Adipocyte (in vitro differentiated cells): ENCODE measurements at regions not wholly inside any gene's neighbourhood (a gene's known extent, or its start where the extent isn't known, plus 50 kb on each side); places are given as distances from the start of the nearest gene placed in this dataset.
A peak's percentile ranks its signal among the peaks of the same experiment; 100 is the strongest.

ENCODE experiments used
- DNase-seq: peaks from one replicate; pipeline ENCODE4 v3.0.0-alpha.2; 2015; ENCODE audit warnings: low read depth
- H3K27me3 ChIP-seq: replicated peaks from 2 replicates; pipeline ENCODE4 v1.7.0; 2013; ENCODE audit warnings: mild to moderate bottlenecking, low read length, moderate library complexity; ENCODE audit not compliant: control insufficient read depth, insufficient read depth
- H3K36me3 ChIP-seq: 2 replicates; pipeline ENCODE4 v1.7.0; 2013; ENCODE audit warnings: low read length, mild to moderate bottlenecking, moderate library complexity; ENCODE audit not compliant: control insufficient read depth, insufficient read depth, severe bottlenecking
- H3K4me1 ChIP-seq: 2 replicates; pipeline ENCODE4 v1.7.0; 2013; ENCODE audit warnings: mild to moderate bottlenecking, low read length, moderate library complexity; ENCODE audit not compliant: control insufficient read depth, insufficient read depth
- H3K4me3 ChIP-seq: 2 replicates; pipeline ENCODE4 v1.7.0; 2013; ENCODE audit warnings: mild to moderate bottlenecking, low read length, moderate library complexity
- H3K9ac ChIP-seq: 2 replicates; pipeline ENCODE4 v1.7.0; 2013; ENCODE audit warnings: mild to moderate bottlenecking, low read length, moderate library complexity
- H3K9me3 ChIP-seq: 2 replicates; pipeline ENCODE4 v1.7.0; 2013; ENCODE audit warnings: mild to moderate bottlenecking, low read length, moderate library complexity; ENCODE audit not compliant: control insufficient read depth

DNA sequence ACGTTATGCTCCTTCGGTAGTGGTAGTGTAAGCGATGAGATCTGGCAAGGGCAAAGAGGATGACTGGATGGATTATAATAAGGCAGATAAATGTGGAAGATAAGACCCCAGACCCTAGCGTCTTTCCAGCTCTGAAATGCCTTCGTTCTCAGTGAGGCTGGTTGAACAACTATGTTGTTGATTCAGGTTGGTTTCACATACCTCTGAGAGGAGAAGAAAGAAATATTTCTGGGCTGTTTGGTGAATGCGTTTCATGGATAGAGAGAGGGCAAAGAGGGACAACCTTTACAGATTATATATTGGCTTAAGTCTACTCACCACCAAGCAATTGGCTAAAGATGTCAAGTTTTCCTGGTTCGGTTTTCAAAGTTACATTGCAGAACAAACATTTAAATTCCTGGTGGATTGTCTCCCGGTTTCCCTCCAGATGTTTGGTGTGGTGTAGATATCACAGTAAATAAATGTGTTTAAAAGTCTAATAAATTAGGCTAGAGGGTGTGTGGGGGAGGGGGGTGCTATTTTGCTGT, 190.1 kb upstream of the GLI2 start:
- Histone ChIP-seq H3K4me1 (peaks cover 34% of the 10 kb centered on the region), H3K4me3 (peak overlapping the region; percentile 31), H3K27me3 (peaks cover 5% of the 10 kb centered on the region), H3K36me3 (no peaks in the 10 kb centered on the region), H3K9ac (no peak overlapping the region), H3K9me3 (no peaks in the 10 kb centered on the region)
- no peak for DNase-seq

DNA sequence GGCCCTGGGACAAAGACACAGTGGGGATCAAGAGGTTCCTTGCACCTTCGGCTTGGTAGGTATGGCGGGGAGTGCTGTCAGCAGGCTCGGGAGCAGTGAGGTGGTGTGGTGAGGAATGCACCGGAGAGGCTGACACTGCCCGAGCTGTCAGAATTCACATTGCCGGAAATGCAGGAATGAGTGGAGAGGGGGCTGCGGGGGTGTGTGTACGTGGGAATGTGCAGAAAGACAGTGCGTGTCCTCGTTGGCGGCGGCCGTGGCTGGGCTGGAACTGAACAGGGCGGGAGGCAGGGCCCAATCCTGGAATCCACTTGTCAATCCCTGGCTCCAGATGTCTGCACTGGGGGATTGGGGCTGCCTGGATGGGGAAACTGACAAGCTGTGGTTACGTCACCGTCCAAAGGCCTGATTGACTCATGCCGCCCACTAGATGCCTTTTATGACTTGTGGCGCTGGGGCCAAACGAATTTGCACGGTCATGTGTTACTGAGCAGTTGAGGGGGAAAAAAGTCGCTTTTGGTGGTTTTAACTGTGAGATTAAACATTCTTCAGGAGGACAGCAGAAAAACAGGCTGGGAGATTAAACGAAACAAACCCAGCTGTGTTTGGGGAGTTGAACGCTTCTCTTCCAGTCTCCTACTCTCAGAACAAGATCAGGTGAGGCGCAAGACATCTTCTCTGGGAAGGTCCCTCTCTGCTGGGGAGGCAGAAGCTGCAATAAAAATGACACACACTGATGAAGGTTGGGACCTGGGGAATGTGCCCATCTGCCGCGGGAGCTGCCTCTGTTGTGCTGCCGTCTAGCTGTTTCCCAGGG, 189.4 kb upstream of the GLI2 start:
- H3K36me3 ChIP-seq: no peaks in the 10 kb centered on the region
- peak overlapping the region; percentile 53 for H3K9ac ChIP-seq
- peaks cover 34% of the 10 kb centered on the region for H3K4me1 ChIP-seq
- peak overlapping the region; percentile 31 for H3K4me3 ChIP-seq
- H3K27me3 ChIP-seq: peaks cover 5% of the 10 kb centered on the region
- H3K9me3 ChIP-seq: no peaks in the 10 kb centered on the region
- DNase-seq: peak; percentile 96

- Histone ChIP-seq H3K4me3 (peak overlapping the region; percentile 31), H3K4me1 (peaks cover 34% of the 10 kb centered on the region), H3K36me3 (no peaks in the 10 kb centered on the region), H3K27me3 (peaks cover under 1% of the 10 kb centered on the region), H3K9ac (peak overlapping the region; percentile 53), H3K9me3 (no peaks in the 10 kb centered on the region)
- no peak for DNase-seq
Measured at GRCh38 chr2:120546865-120547390, 188.7 kb upstream of the GLI2 start.

- H3K4me1 ChIP-seq: peaks cover 41% of the 10 kb centered on the region
- H3K36me3 ChIP-seq: no peaks in the 10 kb centered on the region
- no peak for DNase-seq
- no peaks in the 10 kb centered on the region for H3K27me3 ChIP-seq
- H3K4me3 ChIP-seq: no peak overlapping the region
- no peak overlapping the region for H3K9ac ChIP-seq
- no peaks in the 10 kb centered on the region for H3K9me3 ChIP-seq
Measured at GRCh38 chr2:120547662-120548061, 188.0 kb upstream of the GLI2 start.

DNA sequence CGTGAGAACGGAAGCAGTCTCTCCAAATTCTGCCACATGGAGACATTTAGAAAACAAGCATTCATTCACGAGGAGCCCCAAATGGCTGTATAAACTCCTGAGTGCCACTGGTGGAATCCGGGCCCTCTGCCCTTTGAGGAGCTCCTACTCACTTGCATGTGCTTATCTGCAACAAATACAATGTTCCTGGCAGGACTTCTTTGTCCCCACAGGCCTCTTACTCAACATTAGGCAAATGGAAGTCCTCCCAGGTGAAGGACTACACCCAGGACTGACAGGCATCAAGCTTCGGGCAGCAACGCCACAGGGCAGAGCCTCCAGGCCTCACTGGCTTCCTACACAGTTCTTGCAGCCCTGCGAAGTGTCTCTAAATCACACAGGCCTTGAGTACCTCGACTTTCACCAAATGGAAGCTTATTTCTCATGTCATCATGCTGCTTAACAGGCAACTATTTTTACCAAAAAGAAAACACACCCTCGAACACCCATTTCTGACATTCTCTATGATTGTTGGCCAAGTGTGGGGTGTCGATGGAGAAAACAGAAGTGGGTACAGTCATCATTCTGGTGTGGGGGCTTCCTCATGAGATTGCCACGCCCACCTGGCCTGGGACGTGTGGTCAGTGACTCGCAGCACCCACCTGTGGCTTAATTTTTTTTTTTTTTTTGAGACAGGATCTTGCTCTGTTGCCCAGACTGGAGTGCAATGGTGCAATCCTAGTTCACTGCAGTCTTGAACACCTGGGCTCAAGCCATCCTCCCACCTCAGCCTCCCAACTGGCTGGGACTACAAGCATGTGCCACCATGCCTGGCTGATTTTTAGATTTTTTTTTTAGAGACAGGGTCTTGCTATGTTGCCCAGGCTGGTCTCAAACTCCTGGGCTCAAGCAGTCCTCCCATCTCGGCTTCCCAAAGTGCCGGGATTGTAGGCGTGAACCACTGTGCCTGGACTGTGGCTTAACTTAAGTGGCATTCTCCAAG, 186.8 kb upstream of the GLI2 start:
- H3K27me3 ChIP-seq: peaks cover under 1% of the 10 kb centered on the region
- peaks cover 48% of the 10 kb centered on the region for H3K4me1 ChIP-seq
- no peaks in the 10 kb centered on the region for H3K36me3 ChIP-seq
- no peak overlapping the region for H3K9ac ChIP-seq
- DNase-seq: no peak
- H3K9me3 ChIP-seq: no peaks in the 10 kb centered on the region
- no peak overlapping the region for H3K4me3 ChIP-seq

DNA sequence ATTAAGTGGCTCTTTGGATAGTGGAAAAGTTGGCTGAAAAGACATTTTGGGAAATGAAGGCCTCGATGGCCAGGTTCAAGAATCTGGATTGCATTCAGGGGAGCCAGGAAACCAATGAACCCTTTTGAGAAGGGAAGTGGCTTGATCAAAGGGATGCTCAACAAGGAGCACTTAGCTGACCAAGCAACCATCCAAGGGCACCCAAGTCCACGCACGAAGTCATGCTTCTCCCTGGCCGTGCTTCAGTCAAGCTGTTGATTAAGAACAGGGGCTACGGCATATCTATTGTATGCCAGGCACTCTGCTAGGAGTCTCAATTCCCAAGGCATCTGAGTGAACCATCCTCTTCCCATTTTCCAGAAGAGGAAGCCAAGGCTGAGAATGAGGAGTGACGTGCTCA, 185.8 kb upstream of the GLI2 start:
- H3K4me1 ChIP-seq: peaks cover 48% of the 10 kb centered on the region
- no peaks in the 10 kb centered on the region for H3K36me3 ChIP-seq
- H3K9me3 ChIP-seq: no peaks in the 10 kb centered on the region
- H3K27me3 ChIP-seq: peaks cover 8% of the 10 kb centered on the region
- no peak overlapping the region for H3K9ac ChIP-seq
- no peak for DNase-seq
- H3K4me3 ChIP-seq: no peak overlapping the region

DNA sequence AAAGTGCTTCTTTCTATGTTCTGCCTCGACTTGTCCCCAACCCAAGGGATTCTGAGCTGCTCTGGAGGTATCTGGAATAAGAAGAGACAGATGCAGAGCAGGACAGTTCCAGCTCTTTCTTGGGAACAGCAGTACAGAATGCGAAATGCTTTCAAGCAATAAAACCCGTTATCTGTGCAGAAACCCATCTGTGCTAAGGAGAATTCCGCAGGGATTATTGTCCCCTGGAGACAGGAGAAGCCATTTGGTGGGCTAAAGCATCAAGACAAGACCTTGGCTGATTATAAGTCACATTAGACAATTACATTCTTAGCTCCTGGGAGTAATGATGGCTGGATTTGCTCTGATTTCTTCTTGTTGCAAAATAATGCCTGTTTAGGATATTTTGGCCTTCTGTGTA, 185.4 kb upstream of the GLI2 start:
- no peak for DNase-seq
- Histone ChIP-seq H3K4me3 (no peak overlapping the region), H3K36me3 (no peaks in the 10 kb centered on the region), H3K9me3 (no peaks in the 10 kb centered on the region), H3K9ac (no peak overlapping the region), H3K4me1 (peaks cover 48% of the 10 kb centered on the region), H3K27me3 (peaks cover 12% of the 10 kb centered on the region)

DNA sequence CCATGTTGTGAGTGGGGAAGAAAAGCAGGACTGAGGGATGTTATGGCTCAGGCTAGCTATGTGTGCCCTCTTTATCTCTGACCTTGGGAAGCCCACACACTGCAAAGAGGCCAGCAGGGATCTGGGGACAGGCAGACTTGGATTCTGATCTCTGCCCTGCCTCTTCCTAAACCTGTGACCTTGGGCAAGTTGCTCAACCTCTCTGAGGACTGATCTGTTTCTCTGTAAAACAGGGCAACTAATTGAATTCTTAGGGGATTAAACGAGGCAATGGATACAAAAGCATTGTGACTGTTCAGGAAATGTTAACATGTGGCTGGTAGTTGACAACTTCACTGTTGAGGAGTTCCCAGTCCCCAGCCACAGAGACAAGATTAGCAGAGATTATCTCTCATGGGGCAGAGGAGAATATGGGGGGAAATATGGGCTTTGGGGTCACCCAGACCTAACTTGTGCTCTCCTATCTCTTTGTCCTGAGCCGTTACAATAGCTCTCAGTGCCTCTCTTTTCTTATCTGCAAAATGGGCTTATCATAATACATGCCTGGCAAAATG, 184.7 kb upstream of the GLI2 start:
- H3K9me3 ChIP-seq: no peaks in the 10 kb centered on the region
- H3K27me3 ChIP-seq: peaks cover 13% of the 10 kb centered on the region
- peaks cover 41% of the 10 kb centered on the region for H3K4me1 ChIP-seq
- no peaks in the 10 kb centered on the region for H3K36me3 ChIP-seq
- H3K4me3 ChIP-seq: no peak overlapping the region
- DNase-seq: no peak
- peak overlapping the region; percentile 9 for H3K9ac ChIP-seq

GRCh38 chr2:120551522-120551921, 184.1 kb upstream of the GLI2 start:
- Histone ChIP-seq H3K9ac (no peak overlapping the region), H3K27me3 (peaks cover 18% of the 10 kb centered on the region), H3K4me3 (no peak overlapping the region), H3K4me1 (peaks cover 36% of the 10 kb centered on the region), H3K9me3 (no peaks in the 10 kb centered on the region), H3K36me3 (no peaks in the 10 kb centered on the region)
- DNase-seq: no peak

- Histone ChIP-seq H3K36me3 (no peaks in the 10 kb centered on the region), H3K9ac (no peak overlapping the region), H3K4me3 (no peak overlapping the region), H3K27me3 (peaks cover 24% of the 10 kb centered on the region), H3K4me1 (peaks cover 31% of the 10 kb centered on the region), H3K9me3 (no peaks in the 10 kb centered on the region)
- DNase-seq: no peak
Measured at GRCh38 chr2:120552079-120552478, 183.6 kb upstream of the GLI2 start.
